Spleen (tissue), 7 donors: ENCODE measurements at regions not wholly inside any gene's neighbourhood (a gene's known extent, or its start where the extent isn't known, plus 50 kb on each side); places are given as distances from the start of the nearest gene placed in this dataset.

Experiments used
- POLR2A ChIP-seq, 3 donors: fragments of 450-650 bp; IDR thresholded peaks; one replicate each; pipeline ENCODE4 v1.5.1; 2017; ENCODE audit warnings: antibody characterized with exemption in 3 of 3, mild to moderate bottlenecking in 1 of 3
- TF ChIP-seq, protein P1 (sequence below), 11 experiments: fragments of 200-600 bp in 7 of 11; fragments of 450-650 bp in 4 of 11; sonication (generic) in 4 of 11; IDR thresholded peaks in 8 of 11; conservative IDR thresholded peaks in 3 of 11; 1 replicate in 7 of 11; 2 replicates in 4 of 11; pipeline versions ENCODE4 v1.4.0 to v1.8.0; 2016 to 2021; ENCODE audit warnings: antibody characterized with exemption in 11 of 11, inconsistent platforms in 4 of 11, mild to moderate bottlenecking in 1 of 11
- donor health status: DM: no; HTN: no; CAD: no; lungs with moderate emphysema.
- donor health status: DM: no; HTN: no; CAD: no.
- donor health status: DM: no; HTN: no; CAD: no.

GRCh38 chr5:125868036-125868435 lies 555.2 kb upstream of the GRAMD2B start:
- TF ChIP-seq, protein P1, sequence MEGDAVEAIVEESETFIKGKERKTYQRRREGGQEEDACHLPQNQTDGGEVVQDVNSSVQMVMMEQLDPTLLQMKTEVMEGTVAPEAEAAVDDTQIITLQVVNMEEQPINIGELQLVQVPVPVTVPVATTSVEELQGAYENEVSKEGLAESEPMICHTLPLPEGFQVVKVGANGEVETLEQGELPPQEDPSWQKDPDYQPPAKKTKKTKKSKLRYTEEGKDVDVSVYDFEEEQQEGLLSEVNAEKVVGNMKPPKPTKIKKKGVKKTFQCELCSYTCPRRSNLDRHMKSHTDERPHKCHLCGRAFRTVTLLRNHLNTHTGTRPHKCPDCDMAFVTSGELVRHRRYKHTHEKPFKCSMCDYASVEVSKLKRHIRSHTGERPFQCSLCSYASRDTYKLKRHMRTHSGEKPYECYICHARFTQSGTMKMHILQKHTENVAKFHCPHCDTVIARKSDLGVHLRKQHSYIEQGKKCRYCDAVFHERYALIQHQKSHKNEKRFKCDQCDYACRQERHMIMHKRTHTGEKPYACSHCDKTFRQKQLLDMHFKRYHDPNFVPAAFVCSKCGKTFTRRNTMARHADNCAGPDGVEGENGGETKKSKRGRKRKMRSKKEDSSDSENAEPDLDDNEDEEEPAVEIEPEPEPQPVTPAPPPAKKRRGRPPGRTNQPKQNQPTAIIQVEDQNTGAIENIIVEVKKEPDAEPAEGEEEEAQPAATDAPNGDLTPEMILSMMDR (IDR thresholded peaks at IDR 0.05 in 8 of 11, conservative IDR thresholded peaks at IDR 0.05 in 3 of 11) = no peak
- TF ChIP-seq POLR2A (IDR thresholded peaks at IDR 0.05) = no peak
